BE2C (cell line): ENCODE measurements at regions not wholly inside any gene's neighbourhood (a gene's known extent, or its start where the extent isn't known, plus 50 kb on each side); places are given as distances from the start of the nearest gene placed in this dataset.

Source experiments
- DNase-seq: peaks from one replicate; pipeline ENCODE4 v3.0.0-alpha.2; 2020
- H3K27me3 ChIP-seq: fragments of 250-450 bp; sonication (Bioruptor Pico); 2 replicates; pipeline ENCODE4 v1.5.1; 2020; ENCODE audit warnings: mild to moderate bottlenecking
- H3K36me3 ChIP-seq: fragments of 250-450 bp; sonication (Bioruptor Pico); 2 replicates; pipeline ENCODE4 v1.5.1; 2020; ENCODE audit warnings: mild to moderate bottlenecking
- H3K4me1 ChIP-seq: fragments of 250-450 bp; sonication (Bioruptor Pico); 2 replicates; pipeline ENCODE4 v1.5.1; 2020
- H3K4me3 ChIP-seq: 2 replicates; pipeline ENCODE4 v1.5.1; 2011; ENCODE audit warnings: low read depth, low read length
- H3K9me3 ChIP-seq: fragments of 250-450 bp; sonication (Bioruptor Pico); 2 replicates; pipeline ENCODE4 v1.5.1; 2020
- CTCF ChIP-seq: IDR thresholded peaks from 2 replicates; pipeline ENCODE4 v1.5.1; 2012; ENCODE audit warnings: mild to moderate bottlenecking, low read depth, low read length

- peaks cover 24% of the 10 kb centered on the region for H3K4me1 ChIP-seq
These were observed 670.3 kb downstream of the TBL1XR1 start for GRCh38 chr3:176526942-176527341.

GRCh38 chr3:176526225-176526624 lies 671.1 kb downstream of the TBL1XR1 start:
- no peaks in the 10 kb centered on the region for H3K9me3 ChIP-seq

More at GRCh38 chr3:176526942-176527341, 670.3 kb downstream of the TBL1XR1 start:
- DNase-seq: no peak
- no peak for TF ChIP-seq CTCF
- no peaks in the 10 kb centered on the region for H3K36me3 ChIP-seq
- H3K4me3 ChIP-seq: no peak overlapping the region
- H3K27me3 ChIP-seq: no peaks in the 10 kb centered on the region
- H3K9me3 ChIP-seq: no peaks in the 10 kb centered on the region

GRCh38 chr3:176523114-176523513 lies 674.2 kb downstream of the TBL1XR1 start:
- DNase-seq: no peak
- no peak overlapping the region for H3K4me3 ChIP-seq
- H3K4me1 ChIP-seq: peaks cover 19% of the 10 kb centered on the region
- TF ChIP-seq CTCF: no peak
- H3K9me3 ChIP-seq: no peaks in the 10 kb centered on the region
- no peaks in the 10 kb centered on the region for H3K36me3 ChIP-seq
- no peaks in the 10 kb centered on the region for H3K27me3 ChIP-seq

More at GRCh38 chr3:176526225-176526624, 671.1 kb downstream of the TBL1XR1 start:
- Histone ChIP-seq H3K27me3 (no peaks in the 10 kb centered on the region), H3K36me3 (no peaks in the 10 kb centered on the region), H3K4me3 (no peak overlapping the region), H3K4me1 (peaks cover 24% of the 10 kb centered on the region)
- no peak for TF ChIP-seq CTCF
- peak; percentile 44 for DNase-seq

- TF ChIP-seq CTCF: no peak
- no peaks in the 10 kb centered on the region for H3K36me3 ChIP-seq
- no peaks in the 10 kb centered on the region for H3K9me3 ChIP-seq
- peaks cover 12% of the 10 kb centered on the region for H3K4me1 ChIP-seq
- H3K4me3 ChIP-seq: no peak overlapping the region
- H3K27me3 ChIP-seq: no peaks in the 10 kb centered on the region
- no peak for DNase-seq
These were observed 674.8 kb downstream of the TBL1XR1 start for GRCh38 chr3:176522436-176522835.

- Histone ChIP-seq H3K9me3 (no peaks in the 10 kb centered on the region), H3K4me3 (no peak overlapping the region), H3K36me3 (no peaks in the 10 kb centered on the region), H3K27me3 (no peaks in the 10 kb centered on the region), H3K4me1 (peaks cover 10% of the 10 kb centered on the region)
- TF ChIP-seq CTCF: no peak
- no peak for DNase-seq
These were observed 675.6 kb downstream of the TBL1XR1 start for GRCh38 chr3:176521531-176522175.

- peak; percentile 63 for DNase-seq
- TF ChIP-seq CTCF: peak; percentile 72
- no peaks in the 10 kb centered on the region for H3K36me3 ChIP-seq
- H3K27me3 ChIP-seq: no peaks in the 10 kb centered on the region
- no peaks in the 10 kb centered on the region; the same call in 1 of the 2 replicates for H3K9me3 ChIP-seq
- no peaks in the 10 kb centered on the region for H3K4me1 ChIP-seq
- no peak overlapping the region for H3K4me3 ChIP-seq
These were observed 683.0 kb downstream of the TBL1XR1 start for GRCh38 chr3:176514297-176514696.
